ENCODE measurements at regions not wholly inside any gene's neighbourhood (a gene's known extent, or its start where the extent isn't known, plus 50 kb on each side); places are given as distances from the start of the nearest gene placed in this dataset.

DNA sequence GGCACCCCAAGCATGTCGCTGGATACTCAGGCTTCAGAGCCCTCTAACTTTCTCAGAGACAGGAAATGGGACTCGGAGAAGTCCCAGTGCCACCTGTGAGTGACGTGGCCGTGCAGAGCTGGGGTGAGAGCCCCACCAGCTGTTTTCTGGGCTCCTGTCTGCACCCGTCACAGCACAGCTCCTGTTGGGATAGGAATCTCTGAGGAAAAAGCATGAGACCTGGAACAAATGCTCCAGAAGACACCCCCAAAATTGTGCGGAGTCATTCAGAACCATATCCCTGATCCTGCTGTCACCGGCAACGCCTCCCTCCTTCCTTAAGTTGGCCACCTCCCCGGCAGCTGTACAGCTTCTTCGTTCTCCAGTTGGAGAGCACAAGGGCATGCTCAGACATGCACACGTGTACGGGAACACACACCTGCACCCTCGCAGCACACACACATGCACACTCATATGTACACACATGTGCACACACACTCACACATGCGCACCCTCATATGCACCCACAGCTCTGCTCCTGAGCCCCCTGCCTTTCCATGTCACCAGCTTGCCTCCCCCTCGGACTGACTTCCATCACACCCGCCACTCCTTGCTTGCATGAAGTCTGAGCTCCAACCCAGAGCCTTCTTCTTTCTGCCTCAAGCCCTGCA, 1430.0 kb downstream of the BRD1 start:
- DNase-seq, result no peak

DNA sequence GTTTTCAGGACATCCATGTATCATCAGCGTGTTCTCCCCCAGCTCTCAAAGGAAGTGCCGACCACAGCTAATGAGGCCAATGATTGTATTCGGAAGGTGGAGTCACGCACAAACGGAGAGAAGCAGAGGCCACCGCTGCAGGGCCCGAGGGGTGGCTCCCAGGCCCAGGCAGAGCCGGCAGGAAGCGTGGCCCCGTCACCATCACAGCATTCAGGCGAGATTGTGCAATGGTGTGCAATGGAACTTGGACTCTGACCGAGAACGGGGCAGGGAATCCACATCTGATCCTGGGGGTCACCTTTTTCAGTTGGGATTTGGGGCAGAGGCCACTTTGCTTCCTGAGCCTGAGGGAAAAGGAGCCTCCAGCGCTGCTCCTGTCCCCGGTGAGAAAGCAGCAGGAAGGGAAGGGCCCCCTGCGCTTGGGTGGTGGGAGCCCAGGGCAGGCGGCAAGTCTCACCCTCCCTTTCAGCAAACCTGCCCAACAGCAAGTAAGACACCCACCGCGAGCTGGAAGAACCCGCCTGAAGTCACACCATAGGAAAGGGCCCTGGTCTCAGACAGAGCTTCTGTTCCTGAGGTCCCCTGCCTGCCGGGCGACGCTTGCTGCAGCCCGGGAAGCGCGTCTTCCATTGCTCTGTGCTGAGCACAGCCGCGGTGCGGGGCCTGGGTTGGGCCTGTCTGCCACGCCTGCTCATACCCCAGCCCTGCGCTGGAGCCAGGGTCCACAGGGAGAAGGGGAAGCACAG, 1430.7 kb downstream of the BRD1 start:
- Histone ChIP-seq H3K27me3 (ENCODE audit: low read length) (no peaks in the 10 kb centered on the region), H3K9me2 (replicated peaks; ENCODE audit: insufficient read depth, low read length) (no peaks in the 10 kb centered on the region), H3K79me2 (ENCODE audit: low read length) (no peaks in the 10 kb centered on the region), H3K4me1 (ENCODE audit: low read length) (no peaks in the 10 kb centered on the region; the same call in 1 of the 2 replicates), H3K36me3 (ENCODE audit: insufficient read depth, low read length) (no peaks in the 10 kb centered on the region), H3K9me3 (ENCODE audit: low read length) (no peaks in the 10 kb centered on the region), H4K20me1 (ENCODE audit: insufficient read depth, low read depth, low read length) (peaks cover 5% of the 10 kb centered on the region; the same call in 1 of the 2 replicates), H3K4me2 (ENCODE audit: low read depth, low read length, poor library complexity, severe bottlenecking) (no peak overlapping the region), H3K4me3 (ENCODE audit: low read length) (no peak overlapping the region), H2AFZ (ENCODE audit: low read length) (no peak overlapping the region), H3K9ac (ENCODE audit: low read length) (no peak overlapping the region), H3K27ac (ENCODE audit: low read length) (no peak overlapping the region)
- no peak for DNase-seq

More for the DNA sequence above, 1430.0 kb downstream of the BRD1 start:
- no peaks in the 10 kb centered on the region for H3K36me3 ChIP-seq (ENCODE audit: insufficient read depth, low read length)
- H3K4me2 ChIP-seq (ENCODE audit: low read depth, low read length, poor library complexity, severe bottlenecking), result no peak overlapping the region
- H2AFZ ChIP-seq (ENCODE audit: low read length), result no peak overlapping the region
- H3K27me3 ChIP-seq (ENCODE audit: low read length), result no peaks in the 10 kb centered on the region
- H3K9ac ChIP-seq (ENCODE audit: low read length), result no peak overlapping the region
- H3K9me2 ChIP-seq (replicated peaks; ENCODE audit: insufficient read depth, low read length), result no peaks in the 10 kb centered on the region
- no peak overlapping the region for H3K4me3 ChIP-seq (ENCODE audit: low read length)
- H3K4me1 ChIP-seq (ENCODE audit: low read length), result no peaks in the 10 kb centered on the region; the same call in 1 of the 2 replicates
- no peaks in the 10 kb centered on the region for H3K9me3 ChIP-seq (ENCODE audit: low read length)
- no peaks in the 10 kb centered on the region for H3K79me2 ChIP-seq (ENCODE audit: low read length)
- H3K27ac ChIP-seq (ENCODE audit: low read length), result no peak overlapping the region
- peaks cover 5% of the 10 kb centered on the region; the same call in 1 of the 2 replicates for H4K20me1 ChIP-seq (ENCODE audit: insufficient read depth, low read depth, low read length)

DNA sequence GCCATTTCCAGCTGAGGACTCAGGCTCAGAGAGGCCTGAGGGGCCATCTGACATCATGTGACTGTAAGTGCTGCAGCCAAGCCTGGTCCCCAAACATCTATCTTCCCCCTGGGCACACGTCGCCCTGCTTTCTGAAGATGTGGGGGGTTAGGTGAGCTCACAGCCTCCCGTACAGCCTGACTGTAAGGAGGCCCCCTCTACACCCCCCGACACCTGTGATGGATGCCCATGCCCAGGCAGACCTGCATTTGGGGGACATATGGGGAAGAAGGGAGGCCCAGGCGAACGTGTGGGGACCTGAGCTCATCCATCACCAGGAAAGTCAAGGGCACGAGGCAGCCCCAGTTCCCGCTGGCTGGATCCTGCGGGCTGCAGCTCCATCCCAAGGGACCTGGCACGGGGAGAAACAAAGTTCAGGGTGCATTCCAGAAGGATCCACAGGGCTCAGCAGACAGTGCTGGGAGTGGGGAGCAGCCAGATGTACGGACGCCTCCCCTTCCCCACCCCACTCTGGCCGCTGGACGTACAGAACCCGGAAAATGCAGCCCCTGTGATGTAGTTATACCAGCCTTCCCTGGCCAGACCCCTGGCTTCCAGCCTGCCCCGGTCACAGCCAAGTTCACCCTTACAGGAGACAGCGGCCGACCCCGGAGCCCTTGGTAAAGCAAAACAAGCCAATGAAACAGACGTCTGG, 1431.4 kb downstream of the BRD1 start:
- H2AFZ ChIP-seq (ENCODE audit: low read length), result no peak overlapping the region
- no peaks in the 10 kb centered on the region for H3K36me3 ChIP-seq (ENCODE audit: insufficient read depth, low read length)
- DNase-seq, result no peak
- no peak overlapping the region for H3K9ac ChIP-seq (ENCODE audit: low read length)
- H3K4me3 ChIP-seq (ENCODE audit: low read length), result no peak overlapping the region
- no peaks in the 10 kb centered on the region for H3K27me3 ChIP-seq (ENCODE audit: low read length)
- no peaks in the 10 kb centered on the region; the same call in 1 of the 2 replicates for H3K4me1 ChIP-seq (ENCODE audit: low read length)
- H3K27ac ChIP-seq (ENCODE audit: low read length), result no peak overlapping the region
- H3K9me2 ChIP-seq (replicated peaks; ENCODE audit: insufficient read depth, low read length), result no peaks in the 10 kb centered on the region
- peaks cover 5% of the 10 kb centered on the region; the same call in 1 of the 2 replicates for H4K20me1 ChIP-seq (ENCODE audit: insufficient read depth, low read depth, low read length)
- H3K79me2 ChIP-seq (ENCODE audit: low read length), result no peaks in the 10 kb centered on the region
- H3K9me3 ChIP-seq (ENCODE audit: low read length), result no peaks in the 10 kb centered on the region
- no peak overlapping the region for H3K4me2 ChIP-seq (ENCODE audit: low read depth, low read length, poor library complexity, severe bottlenecking)

DNA sequence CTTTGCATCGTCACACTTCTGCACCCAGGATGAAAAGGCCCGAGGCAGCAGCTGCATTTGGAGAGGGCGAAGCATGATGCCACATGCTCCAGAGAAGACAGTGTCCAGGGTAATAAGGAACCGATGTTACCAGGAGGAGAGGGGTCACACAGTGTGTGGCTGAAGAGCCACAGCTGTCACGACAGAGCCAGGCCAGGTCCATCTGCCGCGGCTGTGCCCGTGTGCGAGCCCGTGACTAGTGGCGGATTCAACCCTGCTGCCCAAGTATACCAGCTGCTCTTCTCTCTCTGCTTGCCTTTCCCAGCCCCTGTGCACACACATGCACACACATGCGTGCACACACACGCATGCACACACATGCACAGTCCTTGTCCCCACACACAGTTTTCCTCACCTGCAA, 1432.5 kb downstream of the BRD1 start:
- Histone ChIP-seq H2AFZ (ENCODE audit: low read length) (no peak overlapping the region), H3K4me2 (ENCODE audit: low read depth, low read length, poor library complexity, severe bottlenecking) (no peak overlapping the region), H3K9me2 (replicated peaks; ENCODE audit: insufficient read depth, low read length) (no peaks in the 10 kb centered on the region), H3K4me3 (ENCODE audit: low read length) (no peak overlapping the region), H3K79me2 (ENCODE audit: low read length) (no peaks in the 10 kb centered on the region), H3K27me3 (ENCODE audit: low read length) (no peaks in the 10 kb centered on the region), H3K9me3 (ENCODE audit: low read length) (no peaks in the 10 kb centered on the region), H3K4me1 (ENCODE audit: low read length) (no peaks in the 10 kb centered on the region; the same call in 1 of the 2 replicates), H3K9ac (ENCODE audit: low read length) (no peak overlapping the region), H3K36me3 (ENCODE audit: insufficient read depth, low read length) (no peaks in the 10 kb centered on the region), H3K27ac (ENCODE audit: low read length) (no peak overlapping the region), H4K20me1 (ENCODE audit: insufficient read depth, low read depth, low read length) (peaks cover 5% of the 10 kb centered on the region; the same call in 1 of the 2 replicates)
- no peak for DNase-seq

DNA sequence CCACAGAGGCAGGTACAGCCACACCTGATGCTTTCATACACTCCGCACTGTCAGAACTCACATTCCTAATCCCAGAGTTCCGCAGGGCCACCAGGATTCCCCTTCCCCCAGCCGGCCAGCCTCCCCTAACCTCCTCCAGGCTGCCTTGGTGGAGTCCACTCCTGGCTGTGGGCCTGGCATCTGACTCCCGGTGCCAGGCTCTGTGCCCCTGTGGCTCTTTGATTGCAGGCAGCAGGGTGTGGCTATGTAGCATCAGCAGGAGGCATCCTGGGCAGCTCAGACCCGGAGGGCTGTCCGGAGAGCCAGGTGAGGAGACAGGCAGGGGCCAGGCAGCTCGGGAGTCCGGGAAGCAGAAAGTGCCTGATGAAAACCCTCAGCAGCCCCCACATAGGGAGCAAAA, 1432.9 kb downstream of the BRD1 start:
- H2AFZ ChIP-seq (ENCODE audit: low read length), result no peak overlapping the region

DNA sequence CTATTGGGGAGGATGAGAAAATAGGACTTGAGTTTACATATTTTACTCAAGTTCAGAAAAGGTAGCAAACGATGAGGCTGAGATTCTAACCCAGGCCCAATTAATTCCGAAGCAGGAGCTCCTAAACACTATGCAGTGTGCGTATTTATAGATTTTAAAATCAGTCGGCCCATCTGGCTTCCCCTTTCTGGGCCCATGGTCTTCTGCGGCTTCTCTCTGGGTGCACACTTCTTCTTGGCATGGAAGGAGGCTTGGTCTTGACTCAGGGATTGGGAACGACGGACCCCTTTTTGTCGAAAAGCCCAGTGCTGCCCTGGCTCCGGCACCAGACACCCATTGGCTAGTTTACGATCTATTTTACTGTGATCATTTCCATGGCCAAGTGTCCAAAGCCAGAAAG, 1433.8 kb downstream of the BRD1 start:
- Histone ChIP-seq H3K27ac (ENCODE audit: low read length) (no peak overlapping the region), H3K9ac (ENCODE audit: low read length) (no peak overlapping the region), H3K4me3 (ENCODE audit: low read length) (no peak overlapping the region)

More for the DNA sequence above, 1432.9 kb downstream of the BRD1 start:
- no peak for DNase-seq
- Histone ChIP-seq H3K79me2 (ENCODE audit: low read length) (no peaks in the 10 kb centered on the region), H3K4me2 (ENCODE audit: low read depth, low read length, poor library complexity, severe bottlenecking) (no peak overlapping the region), H3K9me2 (replicated peaks; ENCODE audit: insufficient read depth, low read length) (no peaks in the 10 kb centered on the region), H4K20me1 (ENCODE audit: insufficient read depth, low read depth, low read length) (peaks cover 5% of the 10 kb centered on the region; the same call in 1 of the 2 replicates), H3K27me3 (ENCODE audit: low read length) (no peaks in the 10 kb centered on the region), H3K9ac (ENCODE audit: low read length) (no peak overlapping the region), H3K4me1 (ENCODE audit: low read length) (no peaks in the 10 kb centered on the region; the same call in 1 of the 2 replicates), H3K36me3 (ENCODE audit: insufficient read depth, low read length) (no peaks in the 10 kb centered on the region), H3K9me3 (ENCODE audit: low read length) (no peaks in the 10 kb centered on the region), H3K4me3 (ENCODE audit: low read length) (no peak overlapping the region), H3K27ac (ENCODE audit: low read length) (no peak overlapping the region)

DNA sequence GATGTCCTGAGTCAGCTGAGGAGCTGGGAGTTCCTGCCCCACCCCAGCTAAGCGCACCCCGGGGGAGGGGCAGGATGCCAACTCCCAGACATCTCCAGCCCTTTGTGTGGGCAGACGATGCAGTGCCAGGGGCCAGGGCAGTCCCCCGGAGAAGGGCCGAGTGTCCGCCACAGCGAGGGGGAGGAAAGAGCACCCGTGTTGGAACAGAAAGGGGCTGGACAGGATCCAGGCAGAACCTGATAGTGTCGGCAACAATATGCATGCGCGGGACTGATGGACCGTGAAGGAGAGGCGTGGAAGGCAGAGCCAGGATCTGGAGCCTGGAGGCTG, 1434.7 kb downstream of the BRD1 start:
- Histone ChIP-seq H3K9ac (ENCODE audit: low read length) (no peak overlapping the region), H3K27me3 (ENCODE audit: low read length) (no peaks in the 10 kb centered on the region), H3K36me3 (ENCODE audit: insufficient read depth, low read length) (no peaks in the 10 kb centered on the region), H3K4me2 (ENCODE audit: low read depth, low read length, poor library complexity, severe bottlenecking) (no peak overlapping the region), H3K79me2 (ENCODE audit: low read length) (no peaks in the 10 kb centered on the region), H3K4me1 (ENCODE audit: low read length) (no peaks in the 10 kb centered on the region; the same call in 1 of the 2 replicates), H2AFZ (ENCODE audit: low read length) (no peak overlapping the region), H4K20me1 (ENCODE audit: insufficient read depth, low read depth, low read length) (peaks cover 5% of the 10 kb centered on the region; the same call in 1 of the 2 replicates), H3K9me3 (ENCODE audit: low read length) (no peaks in the 10 kb centered on the region), H3K27ac (ENCODE audit: low read length) (no peak overlapping the region), H3K4me3 (ENCODE audit: low read length) (no peak overlapping the region), H3K9me2 (replicated peaks; ENCODE audit: insufficient read depth, low read length) (no peaks in the 10 kb centered on the region)
- DNase-seq, result no peak

More for the DNA sequence above, 1433.8 kb downstream of the BRD1 start:
- H2AFZ ChIP-seq (ENCODE audit: low read length), result no peak overlapping the region
- H3K79me2 ChIP-seq (ENCODE audit: low read length), result no peaks in the 10 kb centered on the region
- DNase-seq, result no peak
- H3K9me2 ChIP-seq (replicated peaks; ENCODE audit: insufficient read depth, low read length), result no peaks in the 10 kb centered on the region
- no peaks in the 10 kb centered on the region for H3K36me3 ChIP-seq (ENCODE audit: insufficient read depth, low read length)
- H3K27me3 ChIP-seq (ENCODE audit: low read length), result no peaks in the 10 kb centered on the region
- no peak overlapping the region for H3K4me2 ChIP-seq (ENCODE audit: low read depth, low read length, poor library complexity, severe bottlenecking)
- H3K4me1 ChIP-seq (ENCODE audit: low read length), result no peaks in the 10 kb centered on the region; the same call in 1 of the 2 replicates
- H4K20me1 ChIP-seq (ENCODE audit: insufficient read depth, low read depth, low read length), result peaks cover 5% of the 10 kb centered on the region; the same call in 1 of the 2 replicates
- H3K9me3 ChIP-seq (ENCODE audit: low read length), result no peaks in the 10 kb centered on the region

DNA sequence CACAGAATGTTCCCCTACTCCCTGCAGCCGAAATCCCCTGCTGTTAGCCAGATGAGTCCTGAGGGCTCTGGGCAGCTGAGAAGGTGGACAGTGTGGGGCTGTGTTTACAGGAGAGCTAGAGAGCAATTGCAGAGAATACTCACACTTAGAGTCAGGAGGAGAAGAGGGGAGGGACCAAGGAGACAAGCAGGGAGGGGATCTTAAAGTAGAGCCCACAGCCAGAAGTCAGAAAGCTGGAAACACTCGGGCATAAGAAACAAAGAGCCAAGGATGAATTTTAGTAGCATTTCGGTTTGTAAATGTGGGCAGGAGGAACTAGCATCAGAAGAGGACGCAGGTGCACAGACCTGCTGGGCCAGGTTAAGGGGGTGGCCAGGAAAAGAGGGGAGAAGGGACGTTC, 1435.9 kb downstream of the BRD1 start:
- no peaks in the 10 kb centered on the region; the same call in 1 of the 2 replicates for H3K4me1 ChIP-seq (ENCODE audit: low read length)

More for the DNA sequence above, 1435.9 kb downstream of the BRD1 start:
- no peaks in the 10 kb centered on the region for H3K79me2 ChIP-seq (ENCODE audit: low read length)
- H3K4me3 ChIP-seq (ENCODE audit: low read length), result no peak overlapping the region
- H2AFZ ChIP-seq (ENCODE audit: low read length), result no peak overlapping the region
- H3K9me2 ChIP-seq (replicated peaks; ENCODE audit: insufficient read depth, low read length), result no peaks in the 10 kb centered on the region
- no peak for DNase-seq
- H4K20me1 ChIP-seq (ENCODE audit: insufficient read depth, low read depth, low read length), result peaks cover 5% of the 10 kb centered on the region; the same call in 1 of the 2 replicates
- no peak overlapping the region for H3K9ac ChIP-seq (ENCODE audit: low read length)
- H3K4me2 ChIP-seq (ENCODE audit: low read depth, low read length, poor library complexity, severe bottlenecking), result no peak overlapping the region
- no peaks in the 10 kb centered on the region for H3K9me3 ChIP-seq (ENCODE audit: low read length)
- H3K36me3 ChIP-seq (ENCODE audit: insufficient read depth, low read length), result no peaks in the 10 kb centered on the region
- no peaks in the 10 kb centered on the region for H3K27me3 ChIP-seq (ENCODE audit: low read length)
- H3K27ac ChIP-seq (ENCODE audit: low read length), result no peak overlapping the region

Measured in Karpas-422 (cell line).